ENCODE measurements at regions not wholly inside any gene's neighbourhood (a gene's known extent, or its start where the extent isn't known, plus 50 kb on each side); places are given as distances from the start of the nearest gene placed in this dataset.
"Not testable (repeated sequence)": the region's sequence is repeated elsewhere in the genome, so short reads cannot be mapped to it uniquely, and the experiment has no call there.

GRCh38 chr14:71245659-71246361, 338.6 kb downstream of the PCNX1 start:
- no peak overlapping the region for H3K4me3 ChIP-seq (replicated peaks; ENCODE audit: low read depth, low read length)
- no peak for TF ChIP-seq CTCF (IDR thresholded peaks at IDR 0.05; ENCODE audit: low read length, missing control alignments)
- DNase-seq (ENCODE audit: low read depth) = no peak

GRCh38 chr14:71246539-71246938, 339.3 kb downstream of the PCNX1 start:
- no peak for TF ChIP-seq CTCF (IDR thresholded peaks at IDR 0.05; ENCODE audit: low read length, missing control alignments)
- no peak for DNase-seq (ENCODE audit: low read depth)
- no peak overlapping the region for H3K4me3 ChIP-seq (replicated peaks; ENCODE audit: low read depth, low read length)

- no peak for TF ChIP-seq CTCF (IDR thresholded peaks at IDR 0.05; ENCODE audit: low read length, missing control alignments)
- no peak for DNase-seq (ENCODE audit: low read depth)
These were observed 339.8 kb downstream of the PCNX1 start for GRCh38 chr14:71247106-71247505.

GRCh38 chr14:71248194-71248593, 340.9 kb downstream of the PCNX1 start:
- no peak for DNase-seq (ENCODE audit: low read depth)

More at GRCh38 chr14:71247106-71247505, 339.8 kb downstream of the PCNX1 start:
- no peak overlapping the region for H3K4me3 ChIP-seq (replicated peaks; ENCODE audit: low read depth, low read length)

GRCh38 chr14:71250347-71250746, 343.1 kb downstream of the PCNX1 start:
- no peak for DNase-seq (ENCODE audit: low read depth)
- H3K4me3 ChIP-seq (replicated peaks; ENCODE audit: low read depth, low read length) = no peak overlapping the region
- no peak for TF ChIP-seq CTCF (IDR thresholded peaks at IDR 0.05; ENCODE audit: low read length, missing control alignments)

More at GRCh38 chr14:71248194-71248593, 340.9 kb downstream of the PCNX1 start:
- no peak for TF ChIP-seq CTCF (IDR thresholded peaks at IDR 0.05; ENCODE audit: low read length, missing control alignments)
- H3K4me3 ChIP-seq (replicated peaks; ENCODE audit: low read depth, low read length) = no peak overlapping the region

GRCh38 chr14:71250791-71251190, 343.5 kb downstream of the PCNX1 start:
- H3K4me3 ChIP-seq (replicated peaks; ENCODE audit: low read depth, low read length) = no peak overlapping the region
- no peak for TF ChIP-seq CTCF (IDR thresholded peaks at IDR 0.05; ENCODE audit: low read length, missing control alignments)
- peak; percentile 58 for DNase-seq (ENCODE audit: low read depth)

- not testable (repeated sequence) for DNase-seq (ENCODE audit: low read depth)
- peak overlapping the region; percentile 3 for H3K4me3 ChIP-seq (replicated peaks; ENCODE audit: low read depth, low read length)
These were observed 346.9 kb downstream of the PCNX1 start for GRCh38 chr14:71254091-71254719.

Data from fibroblast of pulmonary artery (primary cell).